H1 (cell line): ENCODE measurements at regions not wholly inside any gene's neighbourhood (a gene's known extent, or its start where the extent isn't known, plus 50 kb on each side); places are given as distances from the start of the nearest gene placed in this dataset.

Source experiments
- CTCF ChIA-PET: fragments of 300-600 bp; sonication (Branson Sonifier 250); formaldehyde crosslinking; loops from one replicate; lab custom pipeline; 2021; ENCODE audit not compliant: partially characterized antibody; lab: Charles Lee
- POLR2A ChIA-PET: fragments of 300-600 bp; sonication (Branson Sonifier 250); formaldehyde crosslinking; loops from one replicate; lab custom pipeline; 2021; ENCODE audit warnings: inconsistent platforms; ENCODE audit not compliant: partially characterized antibody; lab: Charles Lee
- DNase-seq, 2 experiments: peaks; one replicate each; pipeline versions ENCODE4 v3.0.0 to v3.0.0-alpha.2; 2010 to 2022; ENCODE audit warnings: low spot score in 2 of 2, low read depth in 1 of 2, mixed read lengths in 1 of 2
- FAIRE-seq: peaks from 2 replicates; lab custom pipeline; 2011; peaks lifted over from hg19 to GRCh38; lab: Jason Lieb, UNC
- H2AFZ ChIP-seq: 2 replicates; pipeline ENCODE4 v1.8.1; 2012; ENCODE audit warnings: low read length, inconsistent platforms
- H2AK5ac ChIP-seq: 2 replicates; pipeline ENCODE4 v1.6.1; 2013; ENCODE audit warnings: low read depth, low read length
- H2BK120ac ChIP-seq: replicated peaks from 2 replicates; pipeline ENCODE3; 2013; ENCODE audit warnings: low read depth, low read length, inconsistent platforms
- H2BK12ac ChIP-seq: 2 replicates; pipeline ENCODE4 v1.6.1; 2013; ENCODE audit warnings: low read depth, low read length
- H2BK15ac ChIP-seq: 2 replicates; pipeline ENCODE4 v1.6.1; 2013; ENCODE audit warnings: low read length
- H2BK20ac ChIP-seq: 2 replicates; pipeline ENCODE4 v1.6.1; 2013; ENCODE audit warnings: low read length
- H2BK5ac ChIP-seq: 2 replicates; pipeline ENCODE4 v1.6.1; 2013; ENCODE audit warnings: low read depth, low read length
- H3K14ac ChIP-seq: 2 replicates; pipeline ENCODE4 v1.6.1; 2013; ENCODE audit warnings: inconsistent platforms; ENCODE audit not compliant: insufficient read length
- H3K18ac ChIP-seq: 2 replicates; pipeline ENCODE4 v1.6.1; 2013; ENCODE audit warnings: low read length; ENCODE audit errors: extremely low read depth
- H3K23ac ChIP-seq: 2 replicates; pipeline ENCODE4 v1.6.1; 2013; ENCODE audit warnings: inconsistent platforms; ENCODE audit not compliant: insufficient read length
- H3K23me2 ChIP-seq: 2 replicates; pipeline ENCODE4 v1.6.1; 2013; ENCODE audit warnings: low read depth, low read length
- H3K27ac ChIP-seq: 2 replicates; pipeline ENCODE4 v1.6.1; 2011; ENCODE audit warnings: low read depth, low read length, inconsistent platforms
- H3K27me3 ChIP-seq, 4 experiments: replicated peaks in 1 of 4; 1 replicate in 1 of 4; 2 replicates in 3 of 4; pipeline versions ENCODE4 v1.6.1 to v1.8.1; 2011 to 2013; ENCODE audit warnings: low read length in 3 of 4, mild to moderate bottlenecking in 3 of 4, inconsistent platforms in 2 of 4, mixed read lengths in 2 of 4, moderate library complexity in 1 of 4; ENCODE audit not compliant: control insufficient read depth in 3 of 4, insufficient read depth in 3 of 4; ENCODE audit errors: extremely low read depth in 1 of 4
- H3K36me3 ChIP-seq, 4 experiments: 2 replicates each; pipeline versions ENCODE4 v1.6.1 to v1.8.1; 2011 to 2013; ENCODE audit warnings: mild to moderate bottlenecking in 4 of 4, low read length in 3 of 4, moderate library complexity in 2 of 4, control low read depth in 1 of 4, inconsistent platforms in 1 of 4; ENCODE audit not compliant: insufficient read depth in 4 of 4, control insufficient read depth in 2 of 4
- H3K4ac ChIP-seq: replicated peaks from 2 replicates; pipeline ENCODE3; 2013; ENCODE audit warnings: low read length, low read depth, mixed read lengths, inconsistent platforms; ENCODE audit not compliant: insufficient read length
- H3K4me1 ChIP-seq, 4 experiments: replicated peaks in 1 of 4; 1 replicate in 1 of 4; 2 replicates in 3 of 4; pipeline versions ENCODE4 v1.6.1 to v1.8.1; 2011 to 2013; ENCODE audit warnings: low read length in 3 of 4, inconsistent platforms in 2 of 4, mixed read lengths in 1 of 4; ENCODE audit not compliant: insufficient read depth in 4 of 4, control insufficient read depth in 3 of 4
- H3K4me2 ChIP-seq, 2 experiments: 2 replicates each; pipeline versions ENCODE4 v1.6.1 to v1.8.1; 2011 to 2013; ENCODE audit warnings: low read depth in 2 of 2, low read length in 2 of 2, control low read depth in 1 of 2, inconsistent platforms in 1 of 2, mild to moderate bottlenecking in 1 of 2; ENCODE audit not compliant: insufficient read depth in 1 of 2
- H3K4me3 ChIP-seq, 4 experiments: fragments of 200-600, 300-600 bp in 1 of 4; sonication (generic), shearing (Covaris generic), sonication (Bioruptor Twin) in 1 of 4; 2 replicates each; pipeline versions ENCODE4 v1.5.1 to v1.8.1; 2011 to 2016; ENCODE audit warnings: low read length in 4 of 4, low read depth in 3 of 4, control low read depth in 2 of 4, inconsistent platforms in 2 of 4, mild to moderate bottlenecking in 2 of 4, mixed read lengths in 1 of 4, moderate library complexity in 1 of 4; ENCODE audit not compliant: insufficient read depth in 2 of 4; ENCODE audit errors: extremely low read depth in 1 of 4
- H3K56ac ChIP-seq: replicated peaks from 2 replicates; pipeline ENCODE3; 2013; ENCODE audit warnings: low read depth, mild to moderate bottlenecking, mixed read lengths, low read length, inconsistent platforms; ENCODE audit not compliant: insufficient read length
- H3K79me1 ChIP-seq: 2 replicates; pipeline ENCODE4 v1.6.1; 2013; ENCODE audit warnings: low read depth, low read length, control low read depth
- H3K79me2 ChIP-seq, 2 experiments: 2 replicates each; pipeline versions ENCODE4 v1.6.1 to v1.8.1; 2012 to 2013; ENCODE audit warnings: low read length in 2 of 2, mild to moderate bottlenecking in 2 of 2, inconsistent platforms in 1 of 2; ENCODE audit not compliant: insufficient read depth in 2 of 2, control insufficient read depth in 1 of 2
- H3K9ac ChIP-seq, 4 experiments: replicated peaks in 1 of 4; 1 replicate in 1 of 4; 2 replicates in 3 of 4; pipeline versions ENCODE4 v1.6.1 to v1.8.1; 2011 to 2013; ENCODE audit warnings: low read depth in 3 of 4, low read length in 3 of 4, control low read depth in 2 of 4, mild to moderate bottlenecking in 2 of 4, moderate library complexity in 2 of 4, inconsistent platforms in 1 of 4; ENCODE audit errors: extremely low read depth in 1 of 4
- H3K9me3 ChIP-seq, 2 experiments: 2 replicates each; pipeline versions ENCODE4 v1.6.1 to v1.8.1; 2012 to 2013; ENCODE audit warnings: mild to moderate bottlenecking in 2 of 2, moderate library complexity in 2 of 2, control low read depth in 1 of 2, inconsistent platforms in 1 of 2, low read depth in 1 of 2, low read length in 1 of 2, mixed read lengths in 1 of 2; ENCODE audit not compliant: insufficient read depth in 2 of 2
- H4K20me1 ChIP-seq, 2 experiments: replicated peaks in 1 of 2; 2 replicates each; pipeline versions ENCODE3 to v1.8.1; 2011 to 2013; ENCODE audit warnings: inconsistent platforms in 2 of 2, low read length in 2 of 2, mild to moderate bottlenecking in 1 of 2; ENCODE audit not compliant: insufficient read depth in 2 of 2, control insufficient read depth in 1 of 2
- H4K5ac ChIP-seq: 2 replicates; pipeline ENCODE4 v1.6.1; 2013; ENCODE audit warnings: low read length, low read depth, mixed read lengths, inconsistent platforms; ENCODE audit not compliant: insufficient read length
- H4K8ac ChIP-seq: 2 replicates; pipeline ENCODE4 v1.8.0; 2013; ENCODE audit warnings: mild to moderate bottlenecking, moderate library complexity, low read length, inconsistent platforms; ENCODE audit not compliant: insufficient read depth; ENCODE audit errors: extremely low read depth
- H4K91ac ChIP-seq: replicated peaks from 2 replicates; pipeline ENCODE3; 2013; ENCODE audit warnings: low read length, mixed read lengths, inconsistent platforms; ENCODE audit not compliant: insufficient read length
- BCL11A ChIP-seq, 2 experiments: IDR thresholded peaks; one replicate each; pipeline ENCODE4 v1.6.1; 2011; ENCODE audit warnings: low read depth in 2 of 2, low read length in 2 of 2, mild to moderate bottlenecking in 2 of 2
- BRCA1 ChIP-seq: IDR thresholded peaks from 2 replicates; pipeline ENCODE4 v1.6.1; 2012; ENCODE audit warnings: low read depth, low read length, improper control_type of control experiment
- GABPA ChIP-seq: IDR thresholded peaks from 2 replicates; pipeline ENCODE4 v1.6.1; 2011; ENCODE audit warnings: mild to moderate bottlenecking, low read length, moderate library complexity, borderline replicate concordance; ENCODE audit not compliant: insufficient read depth
- HDAC2 ChIP-seq, 2 experiments: fragments of 300-600 bp in 1 of 2; sonication (generic) in 1 of 2; IDR thresholded peaks; 2 replicates each; pipeline ENCODE4 v1.6.1; 2011 to 2012; ENCODE audit warnings: low read depth in 2 of 2, low read length in 2 of 2, mild to moderate bottlenecking in 2 of 2, moderate library complexity in 2 of 2, borderline replicate concordance in 1 of 2, inconsistent platforms in 1 of 2
- KDM4A ChIP-seq: IDR thresholded peaks from one replicate; pipeline ENCODE4 v1.7.1; 2012; ENCODE audit warnings: low read depth, mild to moderate bottlenecking, moderate library complexity, low read length, inconsistent platforms; ENCODE audit not compliant: severe bottlenecking
- KDM5A ChIP-seq: fragments of 200-600 bp; IDR thresholded peaks from 2 replicates; pipeline ENCODE4 v1.7.1; 2012; ENCODE audit warnings: mild to moderate bottlenecking, low read length, inconsistent platforms, mixed read lengths
- NRF1 ChIP-seq: IDR thresholded peaks from 2 replicates; pipeline ENCODE4 v1.6.1; 2011; ENCODE audit warnings: mild to moderate bottlenecking, low read depth, low read length, improper control_type of control experiment
- RNF2 ChIP-seq: fragments of 200-900, 300-1000 bp; sonication (generic); IDR thresholded peaks from 2 replicates; pipeline ENCODE4 v1.7.1; 2016; ENCODE audit warnings: borderline replicate concordance, low read depth, mild to moderate bottlenecking, antibody characterized with exemption, low read length; ENCODE audit not compliant: poor library complexity, severe bottlenecking; ENCODE audit errors: missing control alignments

GRCh38 chr5:40307920-40308319, 371.8 kb upstream of the PTGER4 start:
- Histone ChIP-seq H3K4me3 (no peak overlapping the region), H3K4me2 (no peak overlapping the region), H2BK120ac (no peak overlapping the region), H3K27ac (no peak overlapping the region), H3K9ac (no peak overlapping the region), H3K18ac (no peak overlapping the region), H3K23ac (no peak overlapping the region), H3K9me3 (no peaks in the 10 kb centered on the region), H2AFZ (no peak overlapping the region), H4K20me1 (no peaks in the 10 kb centered on the region), H3K79me1 (no peaks in the 10 kb centered on the region), H3K4ac (no peak overlapping the region), H3K79me2 (no peaks in the 10 kb centered on the region), H3K36me3 (no peaks in the 10 kb centered on the region), H4K5ac (no peak overlapping the region), H2BK20ac (no peak overlapping the region), H2AK5ac (no peak overlapping the region), H3K14ac (no peak overlapping the region), H2BK12ac (no peak overlapping the region), H4K8ac (no peak overlapping the region), H3K23me2 (no peaks in the 10 kb centered on the region), H3K27me3 (no peaks in the 10 kb centered on the region), H2BK15ac (no peak overlapping the region), H2BK5ac (no peak overlapping the region), H3K4me1 (no peaks in the 10 kb centered on the region; a peak in 2 of 7 replicates), H4K91ac (no peak overlapping the region), H3K56ac (no peak overlapping the region)
- FAIRE-seq, result no peak
- no peak for DNase-seq
- CTCF ChIA-PET, result no interaction called here
- POLR2A ChIA-PET, result no interaction called here
- TF ChIP-seq BRCA1 (no peak), BCL11A (IDR thresholded peaks at IDR 0.05; ENCODE audit: low read depth in 2 of 2, low read length in 2 of 2) (no peak), KDM5A (no peak), KDM4A (no peak), RNF2 (no peak), HDAC2 (IDR thresholded peaks at IDR 0.05; ENCODE audit: borderline replicate concordance in 1 of 2, low read depth in 2 of 2, low read length in 2 of 2) (no peak), NRF1 (no peak), GABPA (no peak)
